ENCODE measurements at regions not wholly inside any gene's neighbourhood (a gene's known extent, or its start where the extent isn't known, plus 50 kb on each side); places are given as distances from the start of the nearest gene placed in this dataset.
"Not testable (repeated sequence)": the region's sequence is repeated elsewhere in the genome, so short reads cannot be mapped to it uniquely, and the experiment has no call there.

- DNase-seq, result no peak
Measured at GRCh38 chr3:168975576-168975975, 687.9 kb downstream of the MECOM start.

- peak; percentile 87 for DNase-seq
Measured at GRCh38 chr3:168974617-168975403, 688.7 kb downstream of the MECOM start.

- no peak for DNase-seq
Measured at GRCh38 chr3:168973897-168974296, 689.6 kb downstream of the MECOM start.

- no peak for DNase-seq
Measured at GRCh38 chr3:168973206-168973605, 690.3 kb downstream of the MECOM start.

GRCh38 chr3:168968609-168969008, 694.9 kb downstream of the MECOM start:
- no peak for DNase-seq

- DNase-seq, result no peak
Measured at GRCh38 chr3:168964736-168965135, 698.8 kb downstream of the MECOM start.

GRCh38 chr3:168961271-168961670, 702.2 kb downstream of the MECOM start:
- DNase-seq, result peak; percentile 48

- no peak for DNase-seq
Measured at GRCh38 chr3:168959731-168960130, 703.8 kb downstream of the MECOM start.

GRCh38 chr3:168958466-168958865, 705.0 kb downstream of the MECOM start:
- no peak for DNase-seq

- no peak for DNase-seq
Measured at GRCh38 chr3:168956076-168956475, 707.4 kb downstream of the MECOM start.

GRCh38 chr3:168952551-168952950, 711.0 kb downstream of the MECOM start:
- peak; percentile 24 for DNase-seq

- DNase-seq, result no peak
Measured at GRCh38 chr3:168951884-168952283, 711.6 kb downstream of the MECOM start.

- no peak for DNase-seq
Measured at GRCh38 chr3:168951368-168951767, 712.1 kb downstream of the MECOM start.

GRCh38 chr3:168950622-168951021, 712.9 kb downstream of the MECOM start:
- no peak for DNase-seq

- no peak for DNase-seq
Measured at GRCh38 chr3:168939651-168940238, 723.8 kb downstream of the MECOM start.

- no peak for DNase-seq
Measured at GRCh38 chr3:168933614-168934013, 729.9 kb downstream of the MECOM start.

GRCh38 chr3:168929997-168930396, 733.5 kb downstream of the MECOM start:
- not testable (repeated sequence) for DNase-seq

GRCh38 chr3:168926426-168926825, 737.1 kb downstream of the MECOM start:
- DNase-seq, result no peak

- no peak for DNase-seq
Measured at GRCh38 chr3:168925568-168925967, 737.9 kb downstream of the MECOM start.

GRCh38 chr3:168914662-168915061, 748.9 kb downstream of the MECOM start:
- no peak for DNase-seq

- DNase-seq, result no peak
Measured at GRCh38 chr3:168909260-168909659, 754.3 kb downstream of the MECOM start.

GRCh38 chr3:168895419-168895818, 768.1 kb downstream of the MECOM start:
- no peak for DNase-seq

GRCh38 chr3:168894214-168894613, 769.3 kb downstream of the MECOM start:
- DNase-seq, result no peak

- no peak for DNase-seq
Measured at GRCh38 chr3:168889666-168890065, 773.8 kb downstream of the MECOM start.

- DNase-seq, result no peak
Measured at GRCh38 chr3:168888781-168889180, 774.7 kb downstream of the MECOM start.

All from NCI-H1105 treated with DMSO at 0.1 percent for 48 hours (cell line).